GM23338 (cell line): ENCODE measurements at regions not wholly inside any gene's neighbourhood (a gene's known extent, or its start where the extent isn't known, plus 50 kb on each side); places are given as distances from the start of the nearest gene placed in this dataset.

ENCODE experiments used
- CREB1 ChIP-seq: fragments of 250-450 bp; sonication (Bioruptor Pico); IDR thresholded peaks from 2 replicates; pipeline ENCODE4 v1.5.0; 2020; ENCODE audit warnings: low read depth, mild to moderate bottlenecking, moderate library complexity
- EZH2 ChIP-seq: fragments of 200-600 bp; sonication (generic); IDR thresholded peaks from one replicate; pipeline ENCODE4 v1.8.0; 2017; ENCODE audit warnings: antibody characterized with exemption, mild to moderate bottlenecking, low read depth; ENCODE audit not compliant: unreplicated experiment
- EZH2phosphoT487 ChIP-seq: fragments of 200-600 bp; sonication (generic); IDR thresholded peaks from one replicate; pipeline ENCODE4 v1.8.1; 2018; ENCODE audit warnings: antibody characterized with exemption; ENCODE audit not compliant: unreplicated experiment
- JUNB ChIP-seq: IDR thresholded peaks from one replicate; pipeline ENCODE4 v1.6.1; 2016; ENCODE audit warnings: antibody characterized with exemption; ENCODE audit not compliant: unreplicated experiment
- NANOG ChIP-seq: IDR thresholded peaks from 2 replicates; pipeline ENCODE4 v1.6.1; 2016; ENCODE audit warnings: antibody characterized with exemption, borderline replicate concordance
- POLR2AphosphoS5 ChIP-seq: IDR thresholded peaks from 2 replicates; pipeline ENCODE4 v1.6.1; 2016; ENCODE audit warnings: antibody characterized with exemption, low read depth
- STAT1 ChIP-seq: IDR thresholded peaks from one replicate; pipeline ENCODE4 v1.6.1; 2016; ENCODE audit warnings: antibody characterized with exemption; ENCODE audit not compliant: unreplicated experiment
- ZNF114 ChIP-seq: fragments of 250-450 bp; sonication (Bioruptor Pico); IDR thresholded peaks from 2 replicates; pipeline ENCODE4 v1.5.0; 2020; ENCODE audit warnings: mild to moderate bottlenecking, moderate library complexity
- ZNF331 ChIP-seq: fragments of 250-450 bp; sonication (Bioruptor Pico); IDR thresholded peaks from 2 replicates; pipeline ENCODE4 v1.5.0; 2020; ENCODE audit warnings: low read depth, mild to moderate bottlenecking, moderate library complexity
- TF ChIP-seq, protein P1 (sequence below), 2 experiments: fragments of 200-600 bp in 1 of 2; sonication (generic) in 1 of 2; conservative IDR thresholded peaks; 2 replicates each; pipeline versions ENCODE4 v1.5.1 to v1.6.1; 2016 to 2017; ENCODE audit warnings: antibody characterized with exemption in 2 of 2, low read depth in 2 of 2, mild to moderate bottlenecking in 2 of 2, moderate library complexity in 1 of 2
- TF ChIP-seq, protein P2 (sequence below): IDR thresholded peaks from one replicate; pipeline ENCODE4 v1.6.1; 2018; ENCODE audit warnings: antibody characterized with exemption; ENCODE audit not compliant: unreplicated experiment
- TF ChIP-seq, protein P3 (sequence below): IDR thresholded peaks from 2 replicates; pipeline ENCODE4 v1.6.1; 2016; ENCODE audit warnings: antibody characterized with exemption
- TF ChIP-seq, protein P4 (sequence below): fragments of 250-450 bp; sonication (Bioruptor Pico); IDR thresholded peaks from 2 replicates; pipeline ENCODE4 v1.5.0; 2020; ENCODE audit warnings: mild to moderate bottlenecking, moderate library complexity

DNA sequence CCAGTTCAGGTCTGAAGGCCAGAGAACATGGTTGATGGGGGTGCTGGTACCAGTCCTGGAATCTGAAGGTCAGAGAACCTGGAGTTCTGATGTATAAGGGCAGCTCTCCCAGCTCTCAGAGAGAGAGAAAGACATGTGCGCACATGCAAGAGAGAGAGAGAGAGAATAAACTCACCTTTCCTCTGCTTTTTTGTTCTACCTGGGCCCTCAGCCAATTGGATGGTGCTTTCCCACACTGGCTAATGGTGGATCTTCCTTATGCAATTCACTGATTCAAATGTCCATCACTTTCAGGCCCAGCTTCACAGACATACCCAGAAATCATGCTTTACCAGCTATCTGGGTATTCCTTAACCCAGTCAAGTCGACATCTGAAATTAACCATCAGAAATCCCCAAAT, 377.7 kb upstream of the MEX3C start:
- TF ChIP-seq, protein P1, sequence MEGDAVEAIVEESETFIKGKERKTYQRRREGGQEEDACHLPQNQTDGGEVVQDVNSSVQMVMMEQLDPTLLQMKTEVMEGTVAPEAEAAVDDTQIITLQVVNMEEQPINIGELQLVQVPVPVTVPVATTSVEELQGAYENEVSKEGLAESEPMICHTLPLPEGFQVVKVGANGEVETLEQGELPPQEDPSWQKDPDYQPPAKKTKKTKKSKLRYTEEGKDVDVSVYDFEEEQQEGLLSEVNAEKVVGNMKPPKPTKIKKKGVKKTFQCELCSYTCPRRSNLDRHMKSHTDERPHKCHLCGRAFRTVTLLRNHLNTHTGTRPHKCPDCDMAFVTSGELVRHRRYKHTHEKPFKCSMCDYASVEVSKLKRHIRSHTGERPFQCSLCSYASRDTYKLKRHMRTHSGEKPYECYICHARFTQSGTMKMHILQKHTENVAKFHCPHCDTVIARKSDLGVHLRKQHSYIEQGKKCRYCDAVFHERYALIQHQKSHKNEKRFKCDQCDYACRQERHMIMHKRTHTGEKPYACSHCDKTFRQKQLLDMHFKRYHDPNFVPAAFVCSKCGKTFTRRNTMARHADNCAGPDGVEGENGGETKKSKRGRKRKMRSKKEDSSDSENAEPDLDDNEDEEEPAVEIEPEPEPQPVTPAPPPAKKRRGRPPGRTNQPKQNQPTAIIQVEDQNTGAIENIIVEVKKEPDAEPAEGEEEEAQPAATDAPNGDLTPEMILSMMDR (conservative IDR thresholded peaks at IDR 0.05; ENCODE audit: low read depth in 2 of 2) = no peak
- TF ChIP-seq CREB1 (CRISPR knock-in tag) = no peak
- no peak for TF ChIP-seq POLR2AphosphoS5
- no peak for TF ChIP-seq EZH2
- TF ChIP-seq, protein P2, sequence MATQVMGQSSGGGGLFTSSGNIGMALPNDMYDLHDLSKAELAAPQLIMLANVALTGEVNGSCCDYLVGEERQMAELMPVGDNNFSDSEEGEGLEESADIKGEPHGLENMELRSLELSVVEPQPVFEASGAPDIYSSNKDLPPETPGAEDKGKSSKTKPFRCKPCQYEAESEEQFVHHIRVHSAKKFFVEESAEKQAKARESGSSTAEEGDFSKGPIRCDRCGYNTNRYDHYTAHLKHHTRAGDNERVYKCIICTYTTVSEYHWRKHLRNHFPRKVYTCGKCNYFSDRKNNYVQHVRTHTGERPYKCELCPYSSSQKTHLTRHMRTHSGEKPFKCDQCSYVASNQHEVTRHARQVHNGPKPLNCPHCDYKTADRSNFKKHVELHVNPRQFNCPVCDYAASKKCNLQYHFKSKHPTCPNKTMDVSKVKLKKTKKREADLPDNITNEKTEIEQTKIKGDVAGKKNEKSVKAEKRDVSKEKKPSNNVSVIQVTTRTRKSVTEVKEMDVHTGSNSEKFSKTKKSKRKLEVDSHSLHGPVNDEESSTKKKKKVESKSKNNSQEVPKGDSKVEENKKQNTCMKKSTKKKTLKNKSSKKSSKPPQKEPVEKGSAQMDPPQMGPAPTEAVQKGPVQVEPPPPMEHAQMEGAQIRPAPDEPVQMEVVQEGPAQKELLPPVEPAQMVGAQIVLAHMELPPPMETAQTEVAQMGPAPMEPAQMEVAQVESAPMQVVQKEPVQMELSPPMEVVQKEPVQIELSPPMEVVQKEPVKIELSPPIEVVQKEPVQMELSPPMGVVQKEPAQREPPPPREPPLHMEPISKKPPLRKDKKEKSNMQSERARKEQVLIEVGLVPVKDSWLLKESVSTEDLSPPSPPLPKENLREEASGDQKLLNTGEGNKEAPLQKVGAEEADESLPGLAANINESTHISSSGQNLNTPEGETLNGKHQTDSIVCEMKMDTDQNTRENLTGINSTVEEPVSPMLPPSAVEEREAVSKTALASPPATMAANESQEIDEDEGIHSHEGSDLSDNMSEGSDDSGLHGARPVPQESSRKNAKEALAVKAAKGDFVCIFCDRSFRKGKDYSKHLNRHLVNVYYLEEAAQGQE = no peak
- no peak for TF ChIP-seq EZH2phosphoT487
- TF ChIP-seq, protein P3, sequence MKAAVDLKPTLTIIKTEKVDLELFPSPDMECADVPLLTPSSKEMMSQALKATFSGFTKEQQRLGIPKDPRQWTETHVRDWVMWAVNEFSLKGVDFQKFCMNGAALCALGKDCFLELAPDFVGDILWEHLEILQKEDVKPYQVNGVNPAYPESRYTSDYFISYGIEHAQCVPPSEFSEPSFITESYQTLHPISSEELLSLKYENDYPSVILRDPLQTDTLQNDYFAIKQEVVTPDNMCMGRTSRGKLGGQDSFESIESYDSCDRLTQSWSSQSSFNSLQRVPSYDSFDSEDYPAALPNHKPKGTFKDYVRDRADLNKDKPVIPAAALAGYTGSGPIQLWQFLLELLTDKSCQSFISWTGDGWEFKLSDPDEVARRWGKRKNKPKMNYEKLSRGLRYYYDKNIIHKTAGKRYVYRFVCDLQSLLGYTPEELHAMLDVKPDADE = no peak
- TF ChIP-seq NANOG = no peak
- TF ChIP-seq JUNB = no peak
- no peak for TF ChIP-seq STAT1
- TF ChIP-seq ZNF114 = no peak
- TF ChIP-seq ZNF331 (CRISPR knock-in tag) = no peak
- TF ChIP-seq, protein P4, sequence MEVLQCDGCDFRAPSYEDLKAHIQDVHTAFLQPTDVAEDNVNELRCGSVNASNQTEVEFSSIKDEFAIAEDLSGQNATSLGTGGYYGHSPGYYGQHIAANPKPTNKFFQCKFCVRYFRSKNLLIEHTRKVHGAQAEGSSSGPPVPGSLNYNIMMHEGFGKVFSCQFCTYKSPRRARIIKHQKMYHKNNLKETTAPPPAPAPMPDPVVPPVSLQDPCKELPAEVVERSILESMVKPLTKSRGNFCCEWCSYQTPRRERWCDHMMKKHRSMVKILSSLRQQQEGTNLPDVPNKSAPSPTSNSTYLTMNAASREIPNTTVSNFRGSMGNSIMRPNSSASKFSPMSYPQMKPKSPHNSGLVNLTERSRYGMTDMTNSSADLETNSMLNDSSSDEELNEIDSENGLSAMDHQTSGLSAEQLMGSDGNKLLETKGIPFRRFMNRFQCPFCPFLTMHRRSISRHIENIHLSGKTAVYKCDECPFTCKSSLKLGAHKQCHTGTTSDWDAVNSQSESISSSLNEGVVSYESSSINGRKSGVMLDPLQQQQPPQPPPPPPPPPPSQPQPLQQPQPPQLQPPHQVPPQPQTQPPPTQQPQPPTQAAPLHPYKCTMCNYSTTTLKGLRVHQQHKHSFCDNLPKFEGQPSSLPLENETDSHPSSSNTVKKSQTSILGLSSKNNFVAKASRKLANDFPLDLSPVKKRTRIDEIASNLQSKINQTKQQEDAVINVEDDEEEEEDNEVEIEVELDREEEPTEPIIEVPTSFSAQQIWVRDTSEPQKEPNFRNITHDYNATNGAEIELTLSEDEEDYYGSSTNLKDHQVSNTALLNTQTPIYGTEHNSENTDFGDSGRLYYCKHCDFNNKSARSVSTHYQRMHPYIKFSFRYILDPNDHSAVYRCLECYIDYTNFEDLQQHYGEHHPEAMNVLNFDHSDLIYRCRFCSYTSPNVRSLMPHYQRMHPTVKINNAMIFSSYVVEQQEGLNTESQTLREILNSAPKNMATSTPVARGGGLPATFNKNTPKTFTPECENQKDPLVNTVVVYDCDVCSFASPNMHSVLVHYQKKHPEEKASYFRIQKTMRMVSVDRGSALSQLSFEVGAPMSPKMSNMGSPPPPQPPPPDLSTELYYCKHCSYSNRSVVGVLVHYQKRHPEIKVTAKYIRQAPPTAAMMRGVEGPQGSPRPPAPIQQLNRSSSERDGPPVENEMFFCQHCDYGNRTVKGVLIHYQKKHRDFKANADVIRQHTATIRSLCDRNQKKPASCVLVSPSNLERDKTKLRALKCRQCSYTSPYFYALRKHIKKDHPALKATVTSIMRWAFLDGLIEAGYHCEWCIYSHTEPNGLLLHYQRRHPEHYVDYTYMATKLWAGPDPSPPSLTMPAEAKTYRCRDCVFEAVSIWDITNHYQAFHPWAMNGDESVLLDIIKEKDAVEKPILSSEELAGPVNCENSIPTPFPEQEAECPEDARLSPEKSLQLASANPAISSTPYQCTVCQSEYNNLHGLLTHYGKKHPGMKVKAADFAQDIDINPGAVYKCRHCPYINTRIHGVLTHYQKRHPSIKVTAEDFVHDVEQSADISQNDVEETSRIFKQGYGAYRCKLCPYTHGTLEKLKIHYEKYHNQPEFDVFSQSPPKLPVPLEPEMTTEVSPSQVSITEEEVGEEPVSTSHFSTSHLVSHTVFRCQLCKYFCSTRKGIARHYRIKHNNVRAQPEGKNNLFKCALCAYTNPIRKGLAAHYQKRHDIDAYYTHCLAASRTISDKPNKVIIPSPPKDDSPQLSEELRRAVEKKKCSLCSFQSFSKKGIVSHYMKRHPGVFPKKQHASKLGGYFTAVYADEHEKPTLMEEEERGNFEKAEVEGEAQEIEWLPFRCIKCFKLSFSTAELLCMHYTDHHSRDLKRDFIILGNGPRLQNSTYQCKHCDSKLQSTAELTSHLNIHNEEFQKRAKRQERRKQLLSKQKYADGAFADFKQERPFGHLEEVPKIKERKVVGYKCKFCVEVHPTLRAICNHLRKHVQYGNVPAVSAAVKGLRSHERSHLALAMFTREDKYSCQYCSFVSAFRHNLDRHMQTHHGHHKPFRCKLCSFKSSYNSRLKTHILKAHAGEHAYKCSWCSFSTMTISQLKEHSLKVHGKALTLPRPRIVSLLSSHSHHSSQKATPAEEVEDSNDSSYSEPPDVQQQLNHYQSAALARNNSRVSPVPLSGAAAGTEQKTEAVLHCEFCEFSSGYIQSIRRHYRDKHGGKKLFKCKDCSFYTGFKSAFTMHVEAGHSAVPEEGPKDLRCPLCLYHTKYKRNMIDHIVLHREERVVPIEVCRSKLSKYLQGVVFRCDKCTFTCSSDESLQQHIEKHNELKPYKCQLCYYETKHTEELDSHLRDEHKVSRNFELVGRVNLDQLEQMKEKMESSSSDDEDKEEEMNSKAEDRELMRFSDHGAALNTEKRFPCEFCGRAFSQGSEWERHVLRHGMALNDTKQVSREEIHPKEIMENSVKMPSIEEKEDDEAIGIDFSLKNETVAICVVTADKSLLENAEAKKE (CRISPR knock-in tag) = no peak
